K562 (cell line): ENCODE measurements at regions not wholly inside any gene's neighbourhood (a gene's known extent, or its start where the extent isn't known, plus 50 kb on each side); places are given as distances from the start of the nearest gene placed in this dataset.

Source experiments
- SMAD1 ChIP-seq: fragments of 150-350 bp; IDR thresholded peaks from 2 replicates; pipeline ENCODE4 v1.6.1; 2014; ENCODE audit warnings: low read length, low read depth; ENCODE audit not compliant: partially characterized antibody
- SOX6 ChIP-seq: fragments of 450-650 bp; IDR thresholded peaks from 2 replicates; pipeline ENCODE4 v1.6.1; 2014; ENCODE audit warnings: mild to moderate bottlenecking
- STAG1 ChIP-seq: sonication (generic); formaldehyde crosslinking; IDR thresholded peaks from 2 replicates; pipeline ENCODE4 v1.5.0; 2020; ENCODE audit warnings: missing genetic modification reagents, borderline replicate concordance
- U2AF2 ChIP-seq: fragments of 200-400 bp; formaldehyde crosslinking; optimal IDR thresholded peaks from 2 replicates; pipeline ENCODE3; 2017; ENCODE audit warnings: low read depth, mild to moderate bottlenecking, low read length
- TF ChIP-seq, protein P1 (sequence below): fragments of 150-350 bp; IDR thresholded peaks from 2 replicates; pipeline ENCODE4 v1.6.1; 2014; ENCODE audit warnings: low read depth, mild to moderate bottlenecking, low read length, borderline replicate concordance

DNA sequence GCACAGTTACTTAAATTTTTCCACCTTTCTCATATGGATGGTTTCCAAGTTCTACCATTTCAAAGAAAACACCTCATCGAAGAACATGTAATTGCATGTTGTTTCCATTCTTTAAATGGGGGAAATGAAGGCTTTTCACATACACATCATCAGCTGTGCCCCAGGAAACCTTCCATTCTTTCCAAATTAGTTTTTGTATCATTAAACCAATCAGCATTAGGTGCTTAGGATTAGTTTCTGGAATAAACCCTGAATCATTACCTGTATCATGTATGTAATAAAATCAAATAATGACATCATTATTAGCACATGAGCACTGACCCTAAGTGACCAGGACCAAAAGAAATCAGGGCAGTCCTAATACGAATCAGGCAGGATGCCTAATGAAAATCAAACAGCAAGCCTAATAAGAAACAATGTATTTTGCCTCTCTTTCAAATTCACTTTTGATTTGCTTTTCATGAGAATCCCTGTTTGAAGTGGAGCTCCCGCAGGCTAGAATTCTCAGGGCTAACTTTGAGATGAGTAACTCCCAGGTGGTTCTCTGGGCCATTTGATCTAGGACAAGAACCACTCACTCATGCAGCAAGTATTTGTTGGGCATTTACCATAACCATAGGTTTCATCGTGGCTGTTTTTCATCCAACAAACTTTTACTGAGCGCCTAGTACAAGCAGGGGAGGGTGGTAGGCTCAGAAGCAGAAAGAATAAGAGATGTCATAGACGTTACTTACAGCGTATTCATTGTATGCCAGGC lies 89.2 kb downstream of the MZT1 start:
- no peak for TF ChIP-seq U2AF2
- no peak for TF ChIP-seq SMAD1
- TF ChIP-seq, protein P1, sequence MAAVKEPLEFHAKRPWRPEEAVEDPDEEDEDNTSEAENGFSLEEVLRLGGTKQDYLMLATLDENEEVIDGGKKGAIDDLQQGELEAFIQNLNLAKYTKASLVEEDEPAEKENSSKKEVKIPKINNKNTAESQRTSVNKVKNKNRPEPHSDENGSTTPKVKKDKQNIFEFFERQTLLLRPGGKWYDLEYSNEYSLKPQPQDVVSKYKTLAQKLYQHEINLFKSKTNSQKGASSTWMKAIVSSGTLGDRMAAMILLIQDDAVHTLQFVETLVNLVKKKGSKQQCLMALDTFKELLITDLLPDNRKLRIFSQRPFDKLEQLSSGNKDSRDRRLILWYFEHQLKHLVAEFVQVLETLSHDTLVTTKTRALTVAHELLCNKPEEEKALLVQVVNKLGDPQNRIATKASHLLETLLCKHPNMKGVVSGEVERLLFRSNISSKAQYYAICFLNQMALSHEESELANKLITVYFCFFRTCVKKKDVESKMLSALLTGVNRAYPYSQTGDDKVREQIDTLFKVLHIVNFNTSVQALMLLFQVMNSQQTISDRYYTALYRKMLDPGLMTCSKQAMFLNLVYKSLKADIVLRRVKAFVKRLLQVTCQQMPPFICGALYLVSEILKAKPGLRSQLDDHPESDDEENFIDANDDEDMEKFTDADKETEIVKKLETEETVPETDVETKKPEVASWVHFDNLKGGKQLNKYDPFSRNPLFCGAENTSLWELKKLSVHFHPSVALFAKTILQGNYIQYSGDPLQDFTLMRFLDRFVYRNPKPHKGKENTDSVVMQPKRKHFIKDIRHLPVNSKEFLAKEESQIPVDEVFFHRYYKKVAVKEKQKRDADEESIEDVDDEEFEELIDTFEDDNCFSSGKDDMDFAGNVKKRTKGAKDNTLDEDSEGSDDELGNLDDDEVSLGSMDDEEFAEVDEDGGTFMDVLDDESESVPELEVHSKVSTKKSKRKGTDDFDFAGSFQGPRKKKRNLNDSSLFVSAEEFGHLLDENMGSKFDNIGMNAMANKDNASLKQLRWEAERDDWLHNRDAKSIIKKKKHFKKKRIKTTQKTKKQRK: no peak
- no peak for TF ChIP-seq SOX6
- no peak for TF ChIP-seq STAG1 (CRISPR knock-in tag)
